Left forelimb (tissue), 1 donor: ENCODE measurements at regions not wholly inside any gene's neighbourhood (a gene's known extent, or its start where the extent isn't known, plus 50 kb on each side); places are given as distances from the start of the nearest gene placed in this dataset.
"Not testable (repeated sequence)": the region's sequence is repeated elsewhere in the genome, so short reads cannot be mapped to it uniquely, and the experiment has no call there.

Experiments used
- DNase-seq: peaks from one replicate; pipeline ENCODE4 v3.0.0-alpha.2; 2018; ENCODE audit warnings: low spot score

- DNase-seq, result no peak
Measured at GRCh38 chr4:24001486-24002329, 111.9 kb upstream of the PPARGC1A start.

- DNase-seq, result no peak
Measured at GRCh38 chr4:24000470-24000831, 110.6 kb upstream of the PPARGC1A start.

GRCh38 chr4:23999714-24000469 lies 110.0 kb upstream of the PPARGC1A start:
- DNase-seq, result no peak

DNA sequence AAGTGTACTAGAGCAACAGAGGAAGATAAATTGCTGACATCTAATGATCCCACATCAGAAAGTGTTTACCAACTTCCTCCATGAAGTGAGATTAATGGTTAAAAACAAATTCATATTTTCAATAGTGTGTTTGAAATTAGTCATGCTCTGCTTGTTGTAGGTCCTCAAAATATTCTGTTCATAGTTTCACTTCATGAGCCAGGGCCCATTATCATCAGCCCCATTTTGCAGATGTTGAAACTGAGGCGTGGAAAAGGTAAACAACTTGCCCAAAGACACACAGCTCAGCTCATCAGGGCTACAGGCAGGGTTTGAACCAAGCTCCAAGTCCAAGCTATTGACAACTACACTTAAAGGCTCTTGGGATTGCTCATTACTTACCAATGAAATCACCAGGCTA lies 103.5 kb upstream of the PPARGC1A start:
- no peak for DNase-seq

GRCh38 chr4:23991444-23991843 lies 101.6 kb upstream of the PPARGC1A start:
- DNase-seq, result no peak

- no peak for DNase-seq
Measured at GRCh38 chr4:23986270-23986669, 96.4 kb upstream of the PPARGC1A start.

DNA sequence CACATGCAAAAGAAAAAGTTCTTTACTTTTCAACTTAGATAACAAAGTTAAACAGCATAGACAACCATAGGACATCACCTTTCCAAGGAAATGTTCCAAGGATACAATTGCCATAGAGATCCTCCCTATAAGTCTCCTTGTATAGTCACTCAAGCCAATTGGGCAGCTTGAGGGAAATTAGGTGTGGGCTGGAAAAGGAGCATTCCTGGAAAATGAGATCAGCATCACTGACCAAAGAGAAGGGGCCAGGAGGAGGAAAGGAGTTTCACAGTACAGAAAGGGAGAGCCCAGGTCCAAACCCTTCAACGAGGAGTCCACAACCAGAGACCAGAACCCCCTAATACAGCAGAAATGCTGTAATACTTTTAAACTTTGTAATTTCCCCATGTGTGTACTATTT lies 91.5 kb upstream of the PPARGC1A start:
- DNase-seq, result no peak

- DNase-seq, result no peak
Measured at GRCh38 chr4:23979534-23979933, 89.7 kb upstream of the PPARGC1A start.

- DNase-seq, result no peak
Measured at GRCh38 chr4:23978002-23978401, 88.2 kb upstream of the PPARGC1A start.

DNA sequence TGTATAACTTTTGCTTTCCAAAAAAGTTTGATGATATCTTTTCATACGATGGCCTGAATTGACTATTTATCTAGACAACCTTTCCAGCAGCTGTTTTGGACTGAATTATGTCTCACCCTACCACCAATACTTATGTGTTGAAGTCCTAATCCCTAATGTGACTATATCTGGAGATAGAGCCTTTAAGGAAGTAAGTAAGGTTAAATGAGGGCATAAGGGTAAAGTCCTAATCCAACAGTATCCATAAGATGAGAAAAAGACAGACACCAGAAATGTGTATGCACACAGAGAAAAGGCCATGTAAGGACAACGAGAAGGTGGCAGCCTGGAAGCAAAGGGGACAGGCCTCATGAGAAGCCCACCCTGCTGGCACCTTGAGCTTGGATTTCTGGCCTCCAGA lies 86.6 kb upstream of the PPARGC1A start:
- DNase-seq, result no peak

GRCh38 chr4:23973308-23973855 lies 83.5 kb upstream of the PPARGC1A start:
- no peak for DNase-seq

- no peak for DNase-seq
Measured at GRCh38 chr4:23972805-23973204, 83.0 kb upstream of the PPARGC1A start.

DNA sequence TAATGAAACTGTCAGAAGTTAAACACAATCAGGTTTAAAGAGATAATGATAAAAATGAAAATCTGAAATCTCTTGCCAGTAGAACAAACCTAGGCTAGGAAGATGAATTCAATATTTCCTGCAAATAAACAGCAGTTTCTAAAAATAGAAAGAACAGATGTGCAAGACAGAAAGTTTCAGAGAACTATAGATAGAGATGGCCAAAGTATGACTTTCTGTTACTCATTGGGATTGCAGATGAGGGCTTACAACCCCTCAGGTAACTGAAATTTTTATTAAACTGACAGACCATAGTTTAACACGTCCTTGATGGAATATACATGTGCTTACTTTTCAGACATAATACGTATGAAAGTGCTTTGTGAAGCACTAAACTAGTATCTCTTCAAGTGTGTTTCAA lies 82.3 kb upstream of the PPARGC1A start:
- DNase-seq, result no peak

GRCh38 chr4:23970201-23970850 lies 80.5 kb upstream of the PPARGC1A start:
- DNase-seq, result no peak

GRCh38 chr4:23969635-23970145 lies 79.8 kb upstream of the PPARGC1A start:
- no peak for DNase-seq

DNA sequence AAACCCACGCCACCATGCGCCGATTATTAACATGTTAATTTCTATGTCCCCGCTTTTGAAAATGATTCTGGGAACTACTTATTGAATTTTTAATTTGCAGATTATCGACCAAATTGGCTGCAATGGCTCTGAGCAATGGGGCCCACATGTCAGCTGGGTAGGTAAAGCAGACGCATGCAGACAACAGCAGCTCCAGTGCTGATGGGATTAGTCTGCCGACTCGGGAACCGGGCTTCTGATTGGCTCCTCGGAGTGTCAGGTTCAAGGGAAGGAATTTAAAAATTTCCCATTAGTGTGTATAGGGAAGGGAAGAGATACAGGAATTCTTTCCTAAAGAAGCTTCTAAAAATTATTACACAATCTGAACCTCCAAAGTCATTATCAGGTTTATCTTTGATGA lies 77.4 kb upstream of the PPARGC1A start:
- DNase-seq, result no peak

DNA sequence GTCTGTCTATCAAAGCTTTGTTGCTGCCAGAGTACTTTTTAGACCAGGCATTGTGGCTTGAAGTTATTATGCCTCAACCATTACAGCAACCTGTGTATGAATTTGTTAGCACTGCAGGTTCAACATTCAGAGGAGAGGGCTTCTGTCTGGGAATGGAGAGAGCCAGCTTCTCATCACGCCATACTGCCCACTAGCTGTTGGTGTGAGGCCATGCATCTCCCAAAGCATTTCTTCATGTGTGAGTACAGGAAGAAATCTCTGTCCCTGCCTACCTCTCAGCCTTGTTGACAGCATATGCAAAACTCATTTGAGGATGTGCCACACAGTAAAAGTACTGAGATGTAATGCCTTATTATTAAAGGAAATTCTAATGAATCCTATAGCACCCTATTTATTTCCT lies 76.9 kb upstream of the PPARGC1A start:
- no peak for DNase-seq

GRCh38 chr4:23962462-23962861 lies 72.6 kb upstream of the PPARGC1A start:
- DNase-seq, result no peak

GRCh38 chr4:23961395-23961794 lies 71.5 kb upstream of the PPARGC1A start:
- not testable (repeated sequence) for DNase-seq

DNA sequence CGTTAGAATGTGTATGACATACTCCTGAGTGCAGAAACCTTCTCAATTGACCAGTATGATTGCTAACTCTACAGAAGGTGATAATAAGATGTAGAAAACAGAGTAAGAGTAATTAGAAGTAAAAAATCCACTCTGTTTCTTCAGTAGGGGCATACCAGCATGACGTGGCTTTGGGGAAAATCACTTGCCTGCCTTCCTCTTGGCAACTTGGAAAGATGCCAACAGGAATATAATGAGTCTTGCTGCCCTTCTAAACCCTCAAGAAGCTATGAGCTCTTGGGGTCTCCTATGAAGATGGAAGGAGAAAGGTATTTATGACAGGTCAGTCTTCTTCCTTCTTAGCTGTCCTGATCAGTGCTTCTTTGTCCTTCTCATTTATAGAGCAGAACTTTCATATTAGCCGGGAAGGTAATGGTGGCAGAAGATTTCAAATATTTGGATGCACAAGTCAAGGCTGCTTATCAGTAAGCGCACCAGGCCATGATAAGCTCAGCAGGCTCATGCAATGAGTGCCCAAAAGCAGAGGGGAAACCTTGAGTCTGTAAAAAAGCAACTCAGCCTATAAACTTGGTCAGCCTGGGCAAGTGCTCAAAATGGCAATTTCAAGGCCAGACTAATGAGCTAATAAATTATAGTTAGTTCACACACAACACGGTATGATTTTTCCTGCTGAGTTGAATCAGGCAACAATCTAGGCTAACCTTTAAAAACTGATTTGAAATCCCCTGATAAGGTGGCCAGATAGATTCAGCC lies 69.7 kb upstream of the PPARGC1A start:
- no peak for DNase-seq

- DNase-seq, result no peak
Measured at GRCh38 chr4:23958749-23959148, 68.9 kb upstream of the PPARGC1A start.

GRCh38 chr4:23957465-23957864 lies 67.6 kb upstream of the PPARGC1A start:
- DNase-seq, result no peak
